SK-N-SH treated with all-trans-retinoic acid at 6 μM for 48 hours (cell line): ENCODE measurements at regions not wholly inside any gene's neighbourhood (a gene's known extent, or its start where the extent isn't known, plus 50 kb on each side); places are given as distances from the start of the nearest gene placed in this dataset.

Experiments used
- ATAC-seq: fragments of 200-7000 bp; cut with Tn5 transposase; 3 replicates; pipeline ENCODE4 v1.9.1; 2020; ENCODE audit warnings: mild to moderate bottlenecking, moderate library complexity
- ARNTL ChIP-seq: fragments of 450-650 bp; formaldehyde crosslinking; IDR thresholded peaks from 2 replicates; pipeline ENCODE4 v1.5.0; 2020; ENCODE audit warnings: low read depth, mild to moderate bottlenecking, moderate library complexity, borderline replicate concordance
- BACH2 ChIP-seq: fragments of 250-450 bp; sonication (Bioruptor Pico); IDR thresholded peaks from 2 replicates; pipeline ENCODE4 v1.9.0; 2021; ENCODE audit warnings: mild to moderate bottlenecking, borderline replicate concordance
- CREB5 ChIP-seq: fragments of 250-450 bp; sonication (Bioruptor Pico); IDR thresholded peaks from 2 replicates; pipeline ENCODE4 v1.5.1; 2020; ENCODE audit warnings: low read depth, mild to moderate bottlenecking, moderate library complexity
- CSDC2 ChIP-seq: fragments of 250-450 bp; sonication (Bioruptor Pico); IDR thresholded peaks from 2 replicates; pipeline ENCODE4 v1.5.0; 2020; ENCODE audit warnings: mild to moderate bottlenecking, moderate library complexity
- CSRNP3 ChIP-seq: fragments of 250-450 bp; sonication (Bioruptor Pico); IDR thresholded peaks from 2 replicates; pipeline ENCODE4 v1.5.1; 2021; ENCODE audit warnings: mild to moderate bottlenecking, moderate library complexity
- ESRRG ChIP-seq: fragments of 250-450 bp; sonication (Bioruptor Pico); IDR thresholded peaks from 2 replicates; pipeline ENCODE4 v1.6.1; 2021; ENCODE audit warnings: mild to moderate bottlenecking
- GLIS3 ChIP-seq: fragments of 250-450 bp; sonication (Bioruptor Pico); IDR thresholded peaks from 2 replicates; pipeline ENCODE4 v1.5.0; 2020; ENCODE audit warnings: mild to moderate bottlenecking, moderate library complexity
- ISL1 ChIP-seq: fragments of 250-450 bp; sonication (Bioruptor Pico); IDR thresholded peaks from 2 replicates; pipeline ENCODE4 v2.1.2; 2022; ENCODE audit warnings: mild to moderate bottlenecking, moderate library complexity
- OSR1 ChIP-seq: fragments of 250-450 bp; sonication (Bioruptor Pico); IDR thresholded peaks from 2 replicates; pipeline ENCODE4 v1.8.0; 2022; ENCODE audit warnings: moderate library complexity, mild to moderate bottlenecking, inconsistent platforms
- PATZ1 ChIP-seq: fragments of 250-450 bp; sonication (Bioruptor Pico); IDR thresholded peaks from 2 replicates; pipeline ENCODE4 v1.8.0; 2020; ENCODE audit warnings: mild to moderate bottlenecking, moderate library complexity, borderline replicate concordance
- POU6F1 ChIP-seq: fragments of 250-450 bp; sonication (Bioruptor Pico); IDR thresholded peaks from 2 replicates; pipeline ENCODE4 v1.8.0; 2021; ENCODE audit warnings: low read depth, mild to moderate bottlenecking, moderate library complexity, borderline replicate concordance
- PPARA ChIP-seq: fragments of 250-450 bp; sonication (Bioruptor Pico); IDR thresholded peaks from 2 replicates; pipeline ENCODE4 v1.5.0; 2020; ENCODE audit warnings: mild to moderate bottlenecking, borderline replicate concordance
- RARB ChIP-seq: fragments of 250-450 bp; sonication (Bioruptor Pico); IDR thresholded peaks from 2 replicates; pipeline ENCODE4 v1.8.0; 2021; ENCODE audit warnings: mild to moderate bottlenecking, moderate library complexity
- SNAI2 ChIP-seq: fragments of 250-450 bp; sonication (Bioruptor Pico); IDR thresholded peaks from 2 replicates; pipeline ENCODE4 v1.5.0; 2020; ENCODE audit warnings: mild to moderate bottlenecking, moderate library complexity
- TCF4 ChIP-seq: fragments of 250-450 bp; sonication (Bioruptor Pico); IDR thresholded peaks from 2 replicates; pipeline ENCODE4 v1.8.0; 2021; ENCODE audit warnings: mild to moderate bottlenecking, moderate library complexity, borderline replicate concordance
- TOX ChIP-seq: fragments of 250-450 bp; sonication (Bioruptor Pico); IDR thresholded peaks from 2 replicates; pipeline ENCODE4 v1.8.0; 2021; ENCODE audit warnings: mild to moderate bottlenecking, moderate library complexity, borderline replicate concordance
- TSHZ2 ChIP-seq: fragments of 250-450 bp; sonication (Bioruptor Pico); IDR thresholded peaks from 2 replicates; pipeline ENCODE4 v1.5.0; 2020; ENCODE audit warnings: mild to moderate bottlenecking, moderate library complexity
- ZC3H10 ChIP-seq: fragments of 250-450 bp; sonication (Bioruptor Pico); IDR thresholded peaks from 2 replicates; pipeline ENCODE4 v1.5.1; 2021; ENCODE audit warnings: mild to moderate bottlenecking, moderate library complexity
- ZFP3 ChIP-seq: fragments of 250-450 bp; sonication (Bioruptor Pico); IDR thresholded peaks from 2 replicates; pipeline ENCODE4 v1.5.0; 2020; ENCODE audit warnings: mild to moderate bottlenecking, moderate library complexity
- ZNF565 ChIP-seq: fragments of 450-650 bp; formaldehyde crosslinking; conservative IDR thresholded peaks from 2 replicates; pipeline ENCODE4 v1.5.0; 2020; ENCODE audit warnings: low read depth, mild to moderate bottlenecking, moderate library complexity
- ZNF70 ChIP-seq: fragments of 450-650 bp; formaldehyde crosslinking; IDR thresholded peaks from 2 replicates; pipeline ENCODE4 v1.5.0; 2020; ENCODE audit warnings: mild to moderate bottlenecking, moderate library complexity
- ZNF8 ChIP-seq: fragments of 450-650 bp; formaldehyde crosslinking; IDR thresholded peaks from 2 replicates; pipeline ENCODE4 v1.5.0; 2020; ENCODE audit warnings: mild to moderate bottlenecking, moderate library complexity

GRCh38 chr3:167884481-167884880 is 149.0 kb downstream of the SERPINI1 start:
- no peak for ATAC-seq
- TF ChIP-seq ESRRG: no peak
- TF ChIP-seq PPARA (CRISPR knock-in tag): no peak
- no peak for TF ChIP-seq ZNF565 (CRISPR knock-in tag)

GRCh38 chr3:167883452-167883851 is 147.9 kb downstream of the SERPINI1 start:
- no peak for TF ChIP-seq ZFP3 (CRISPR knock-in tag)
- TF ChIP-seq ESRRG: no peak
- no peak for TF ChIP-seq RARB (CRISPR knock-in tag)
- no peak for TF ChIP-seq PATZ1
- no peak for TF ChIP-seq ZC3H10 (CRISPR knock-in tag)
- no peak for TF ChIP-seq CSDC2 (CRISPR knock-in tag)
- TF ChIP-seq CSRNP3 (CRISPR knock-in tag): no peak
- no peak for TF ChIP-seq BACH2 (CRISPR knock-in tag)
- no peak for TF ChIP-seq GLIS3
- TF ChIP-seq SNAI2: no peak
- no peak for TF ChIP-seq ZNF70 (CRISPR knock-in tag)
- no peak for TF ChIP-seq CREB5 (CRISPR knock-in tag)
- TF ChIP-seq TSHZ2: no peak
- no peak for TF ChIP-seq TOX (CRISPR knock-in tag)
- no peak for TF ChIP-seq ZNF565 (CRISPR knock-in tag)
- TF ChIP-seq PPARA (CRISPR knock-in tag): no peak
- TF ChIP-seq ARNTL (CRISPR knock-in tag): no peak
- no peak for TF ChIP-seq TCF4 (CRISPR knock-in tag)
- TF ChIP-seq OSR1 (CRISPR knock-in tag): no peak
- no peak for TF ChIP-seq POU6F1 (CRISPR knock-in tag)
- ATAC-seq: no peak

GRCh38 chr3:167882057-167882667 is 146.6 kb downstream of the SERPINI1 start:
- ATAC-seq: peak; percentile 82
- TF ChIP-seq ZNF565 (CRISPR knock-in tag) (no peak), TOX (CRISPR knock-in tag) (peak; percentile 42; the same call in 1 of the 2 replicates)

- ATAC-seq: no peak
- TF ChIP-seq TOX (CRISPR knock-in tag) (no peak), CSDC2 (CRISPR knock-in tag) (no peak), ARNTL (CRISPR knock-in tag) (no peak), ZNF70 (CRISPR knock-in tag) (no peak), SNAI2 (no peak), OSR1 (CRISPR knock-in tag) (no peak), PATZ1 (no peak), CSRNP3 (CRISPR knock-in tag) (no peak), ZNF8 (CRISPR knock-in tag) (no peak), ISL1 (CRISPR knock-in tag) (no peak), ESRRG (no peak)
Measured at GRCh38 chr3:167880183-167880582, 144.7 kb downstream of the SERPINI1 start.
